Ishikawa (cell line): ENCODE measurements at regions not wholly inside any gene's neighbourhood (a gene's known extent, or its start where the extent isn't known, plus 50 kb on each side); places are given as distances from the start of the nearest gene placed in this dataset.

ENCODE experiments used
- CEBPB ChIP-seq: IDR thresholded peaks from 2 replicates; pipeline ENCODE4 v1.6.1; 2012
- CREB1 ChIP-seq: IDR thresholded peaks from 2 replicates; pipeline ENCODE4 v1.6.1; 2012; ENCODE audit warnings: low read depth
- EGR1 ChIP-seq: IDR thresholded peaks from 2 replicates; pipeline ENCODE4 v1.6.1; 2012
- EP300 ChIP-seq: IDR thresholded peaks from 2 replicates; pipeline ENCODE4 v1.6.1; 2012; ENCODE audit warnings: borderline replicate concordance
- FOXM1 ChIP-seq: IDR thresholded peaks from 2 replicates; pipeline ENCODE4 v1.6.1; 2012; ENCODE audit warnings: low read depth, borderline replicate concordance
- NFIC ChIP-seq: IDR thresholded peaks from 2 replicates; pipeline ENCODE4 v1.6.1; 2012
- RAD21 ChIP-seq: IDR thresholded peaks from 2 replicates; pipeline ENCODE4 v1.6.1; 2012; ENCODE audit warnings: low read depth
- REST ChIP-seq: IDR thresholded peaks from 2 replicates; pipeline ENCODE4 v1.6.1; 2012; ENCODE audit warnings: low read depth, mild to moderate bottlenecking
- TAF1 ChIP-seq: IDR thresholded peaks from 2 replicates; pipeline ENCODE4 v1.6.1; 2012; ENCODE audit warnings: low read depth, mild to moderate bottlenecking
- TCF12 ChIP-seq: IDR thresholded peaks from 2 replicates; pipeline ENCODE4 v1.6.1; 2012; ENCODE audit warnings: low read depth
- TEAD4 ChIP-seq: IDR thresholded peaks from 2 replicates; pipeline ENCODE4 v1.6.1; 2012
- USF1 ChIP-seq: IDR thresholded peaks from 2 replicates; pipeline ENCODE4 v1.6.1; 2012
- YY1 ChIP-seq: IDR thresholded peaks from 2 replicates; pipeline ENCODE4 v1.6.1; 2012; ENCODE audit warnings: low read depth
- ZBTB7A ChIP-seq: IDR thresholded peaks from 2 replicates; pipeline ENCODE4 v1.6.1; 2012; ENCODE audit warnings: low read depth
- TF ChIP-seq, protein P1 (sequence below): IDR thresholded peaks from 2 replicates; pipeline ENCODE4 v1.6.1; 2012

- TF ChIP-seq NFIC (no peak), CREB1 (no peak), CEBPB (no peak), FOXM1 (no peak)
Measured at GRCh38 chr4:176883681-176884418, 91.1 kb upstream of the VEGFC start.

GRCh38 chr4:176885224-176885623, 92.5 kb upstream of the VEGFC start:
- TF ChIP-seq ZBTB7A, result no peak
- no peak for TF ChIP-seq EP300
- no peak for TF ChIP-seq USF1

DNA sequence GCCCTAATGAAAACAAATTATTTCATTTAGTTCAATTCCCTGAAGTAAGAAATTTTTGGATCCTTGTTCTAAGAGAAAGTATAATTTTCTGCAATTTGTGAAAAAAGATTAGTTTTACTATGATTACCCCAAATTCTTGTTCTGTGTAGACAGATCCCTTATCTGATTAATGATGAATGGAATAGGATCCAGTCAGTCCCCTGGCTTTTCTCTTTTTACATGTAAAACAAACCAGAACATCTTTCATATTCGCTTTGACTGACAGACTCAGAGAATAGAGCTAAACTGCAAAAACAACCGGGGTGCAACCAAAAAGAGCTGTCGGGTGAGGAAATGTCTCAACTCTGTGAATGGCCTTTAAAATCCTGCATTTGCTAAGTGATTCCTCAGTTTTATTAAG, 93.4 kb upstream of the VEGFC start:
- TF ChIP-seq EGR1 (no peak), CREB1 (no peak), TCF12 (no peak), REST (no peak), EP300 (no peak), USF1 (no peak), ZBTB7A (no peak), YY1 (no peak), FOXM1 (no peak), TAF1 (no peak), RAD21 (no peak), TEAD4 (no peak)
- TF ChIP-seq, protein P1, sequence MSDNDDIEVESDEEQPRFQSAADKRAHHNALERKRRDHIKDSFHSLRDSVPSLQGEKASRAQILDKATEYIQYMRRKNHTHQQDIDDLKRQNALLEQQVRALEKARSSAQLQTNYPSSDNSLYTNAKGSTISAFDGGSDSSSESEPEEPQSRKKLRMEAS, result no peak

GRCh38 chr4:176889776-176890175, 97.1 kb upstream of the VEGFC start:
- TF ChIP-seq REST (no peak), USF1 (no peak), CREB1 (no peak)
- TF ChIP-seq, protein P1, result no peak

DNA sequence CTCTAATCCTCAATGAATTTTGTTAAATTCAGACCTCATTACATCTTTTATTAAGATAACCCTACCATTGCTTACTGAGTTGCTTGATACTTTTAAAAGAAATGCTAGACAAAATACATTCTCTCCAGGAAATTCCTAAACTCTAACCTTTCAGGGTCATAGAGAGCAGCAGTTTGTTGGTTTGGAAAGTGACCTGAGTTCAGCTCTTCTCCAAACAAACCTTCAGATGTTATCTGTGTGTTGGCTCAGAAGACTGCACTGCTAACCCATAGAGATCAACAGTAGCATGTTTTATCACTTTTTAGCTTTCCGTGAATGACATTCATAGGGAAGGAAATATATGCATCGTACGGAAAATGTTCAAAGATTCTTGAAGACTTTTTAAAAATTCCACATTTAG, 101.8 kb upstream of the VEGFC start:
- TF ChIP-seq, protein P1, result no peak
- TF ChIP-seq TCF12, result no peak
- no peak for TF ChIP-seq EP300
- TF ChIP-seq USF1, result no peak
- no peak for TF ChIP-seq RAD21
- TF ChIP-seq YY1, result no peak
- no peak for TF ChIP-seq ZBTB7A
- no peak for TF ChIP-seq CEBPB
- no peak for TF ChIP-seq CREB1
- no peak for TF ChIP-seq TEAD4
- TF ChIP-seq REST, result no peak
- no peak for TF ChIP-seq FOXM1
- TF ChIP-seq TAF1, result no peak
- TF ChIP-seq NFIC, result no peak
- TF ChIP-seq EGR1, result no peak
